ENCODE measurements at regions not wholly inside any gene's neighbourhood (a gene's known extent, or its start where the extent isn't known, plus 50 kb on each side); places are given as distances from the start of the nearest gene placed in this dataset.

DNA sequence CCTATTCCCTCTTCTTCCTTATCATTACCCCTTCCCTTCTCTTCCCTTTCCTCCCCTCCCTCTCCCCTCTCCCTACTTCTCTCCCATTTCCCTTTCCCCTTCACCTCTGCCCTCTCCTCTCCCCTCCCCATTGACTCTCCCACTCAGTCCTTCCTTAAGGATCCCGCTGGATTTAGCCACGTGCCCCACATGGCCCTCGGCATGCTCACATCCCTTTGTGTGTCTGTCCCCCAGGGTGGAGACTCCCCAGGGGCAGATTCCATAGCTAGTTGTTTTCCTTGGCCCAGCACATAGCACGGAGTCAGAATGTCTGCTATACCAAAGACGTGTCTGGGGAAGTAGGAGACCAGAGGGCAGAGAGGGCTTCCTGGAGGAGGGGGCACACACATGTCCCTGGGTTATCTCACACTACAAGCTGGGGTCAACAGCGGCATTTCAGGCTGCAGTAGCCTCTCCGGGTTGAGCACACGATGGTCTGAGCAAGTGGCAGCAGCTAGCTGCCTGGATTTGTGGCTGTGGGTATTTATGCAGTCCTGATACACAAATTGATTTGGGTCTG lies 487.0 kb downstream of the TBC1D22A start:
- DNase-seq (ENCODE audit: low read depth): no peak

DNA sequence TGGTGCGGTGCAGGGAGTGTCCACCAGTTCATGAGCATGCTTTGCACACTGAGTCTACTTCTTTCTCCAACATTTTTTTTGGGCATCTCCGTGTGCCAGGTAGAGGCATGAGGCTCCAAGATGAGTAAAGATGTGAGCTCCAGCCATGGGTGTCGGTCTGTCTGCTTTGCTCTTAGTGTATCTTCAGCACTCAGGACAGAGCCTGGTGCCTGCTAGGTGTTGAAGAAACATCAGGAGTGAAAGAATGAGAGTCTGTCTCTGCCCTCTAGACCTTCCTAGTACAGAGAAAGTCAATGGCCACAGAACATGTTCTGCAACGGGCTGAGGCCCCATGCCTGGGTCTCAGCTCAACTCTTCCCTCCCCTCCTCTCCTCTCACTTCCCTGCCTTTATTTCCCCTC lies 486.5 kb downstream of the TBC1D22A start:
- no peak for DNase-seq (ENCODE audit: low read depth)

DNA sequence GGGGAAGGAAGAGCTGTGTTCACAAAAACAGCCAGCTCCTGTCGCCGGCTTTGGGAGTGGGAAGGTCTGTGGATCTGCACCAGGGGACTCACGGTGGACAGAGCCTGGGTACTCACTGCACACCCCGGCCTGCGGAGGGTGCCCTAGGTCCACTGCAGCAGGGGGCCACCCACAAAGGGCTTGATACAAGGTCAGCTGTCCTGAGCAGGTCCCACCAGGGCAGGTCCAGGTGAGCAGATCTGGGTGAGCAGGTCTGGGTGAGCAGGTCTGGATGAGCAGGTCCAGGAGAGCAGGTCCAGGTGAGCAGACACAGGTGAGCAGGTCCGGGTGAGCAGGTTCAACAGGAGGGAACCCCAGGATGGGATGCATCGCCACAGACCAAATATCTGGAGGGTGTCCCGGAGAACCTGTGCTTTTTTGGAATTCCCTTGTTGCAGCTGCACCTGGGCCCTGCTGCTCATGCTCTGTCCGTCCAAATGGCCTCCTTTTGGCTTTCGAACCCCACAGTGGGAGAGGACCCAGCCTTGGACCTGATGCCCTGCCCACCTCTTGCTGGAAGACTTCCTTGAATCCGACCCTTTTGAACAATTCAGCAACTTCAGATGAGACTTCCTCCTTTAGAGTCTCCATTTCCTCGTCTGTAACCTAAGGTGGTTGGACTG lies 485.3 kb downstream of the TBC1D22A start:
- DNase-seq (ENCODE audit: low read depth): no peak

DNA sequence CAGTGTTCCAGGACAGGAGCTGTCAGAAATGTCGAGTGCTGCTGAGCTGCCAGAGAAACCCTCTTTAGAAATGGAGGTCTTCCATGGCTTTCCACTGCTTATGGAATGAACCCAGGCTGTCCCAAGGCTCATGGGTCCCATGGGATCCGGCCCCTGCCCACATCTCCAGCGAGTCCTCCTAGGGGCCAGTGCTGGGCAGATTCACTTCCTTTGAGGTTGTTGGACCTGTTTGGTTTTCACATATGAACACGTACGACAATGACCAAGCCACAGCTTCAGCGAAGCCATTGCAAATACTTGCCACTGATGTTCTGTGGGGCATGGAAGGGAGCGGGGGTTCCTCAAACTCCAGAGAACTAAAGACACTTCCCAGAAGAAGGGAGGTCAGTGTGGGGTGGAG lies 483.3 kb downstream of the TBC1D22A start:
- DNase-seq (ENCODE audit: low read depth): no peak

DNA sequence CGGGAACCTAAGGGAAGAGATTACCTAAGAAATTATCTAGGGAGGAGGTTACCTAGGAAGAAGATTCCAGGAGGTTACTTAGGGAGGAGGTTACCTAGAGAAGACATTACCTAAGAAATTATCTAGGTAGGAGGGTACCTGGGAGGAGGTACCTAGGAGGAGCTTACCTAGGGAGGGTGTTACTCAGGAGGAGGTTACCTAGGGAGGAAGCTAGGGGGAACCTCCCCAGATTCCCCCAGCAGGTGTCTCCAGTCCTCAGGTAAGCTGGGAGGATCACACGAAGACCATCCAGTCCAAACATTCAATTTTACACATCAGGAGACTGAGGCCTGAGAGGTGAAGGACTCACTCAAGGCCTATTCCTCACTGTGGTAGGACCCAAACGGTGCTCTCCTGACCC lies 482.8 kb downstream of the TBC1D22A start:
- DNase-seq (ENCODE audit: low read depth): no peak

DNA sequence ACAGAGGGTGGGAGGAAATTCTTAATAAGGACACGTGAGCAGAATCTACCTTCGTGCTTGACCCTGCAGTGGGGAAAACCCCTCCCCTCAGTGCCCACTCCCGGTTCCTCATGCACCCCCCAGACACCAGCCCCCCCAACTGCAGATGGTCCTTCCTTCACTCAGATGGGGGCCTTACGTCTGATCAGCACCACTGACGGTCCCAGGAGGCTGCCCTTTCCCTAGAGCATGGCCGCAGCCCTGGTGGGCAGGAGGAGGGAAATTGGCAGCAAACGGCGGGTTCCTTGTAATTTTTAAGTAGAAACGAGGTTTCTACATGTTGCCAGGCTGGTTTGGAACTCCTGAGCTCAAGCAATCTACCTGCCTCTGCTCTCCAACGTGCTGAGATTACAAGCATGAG lies 477.7 kb downstream of the TBC1D22A start:
- DNase-seq (ENCODE audit: low read depth): no peak

DNA sequence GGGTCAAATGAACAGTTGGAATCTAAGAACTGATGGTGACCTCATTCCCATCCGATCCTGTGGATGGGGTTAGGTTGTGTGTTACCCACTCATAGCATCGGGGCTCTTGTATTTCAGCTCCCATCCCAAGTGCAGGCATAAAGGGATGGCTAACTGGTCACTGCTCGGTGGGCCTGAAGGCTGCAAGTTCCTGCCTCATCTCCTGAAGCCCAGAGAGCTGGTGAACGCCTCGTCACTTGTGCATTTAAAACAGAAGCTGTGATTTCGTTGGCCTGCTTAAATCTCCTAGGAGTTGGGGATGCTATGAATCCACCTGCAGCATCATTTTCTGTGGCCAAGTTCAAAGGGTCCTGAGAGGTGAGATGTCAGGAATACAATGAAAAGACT lies 477.0 kb downstream of the TBC1D22A start:
- no peak for DNase-seq (ENCODE audit: low read depth)

DNA sequence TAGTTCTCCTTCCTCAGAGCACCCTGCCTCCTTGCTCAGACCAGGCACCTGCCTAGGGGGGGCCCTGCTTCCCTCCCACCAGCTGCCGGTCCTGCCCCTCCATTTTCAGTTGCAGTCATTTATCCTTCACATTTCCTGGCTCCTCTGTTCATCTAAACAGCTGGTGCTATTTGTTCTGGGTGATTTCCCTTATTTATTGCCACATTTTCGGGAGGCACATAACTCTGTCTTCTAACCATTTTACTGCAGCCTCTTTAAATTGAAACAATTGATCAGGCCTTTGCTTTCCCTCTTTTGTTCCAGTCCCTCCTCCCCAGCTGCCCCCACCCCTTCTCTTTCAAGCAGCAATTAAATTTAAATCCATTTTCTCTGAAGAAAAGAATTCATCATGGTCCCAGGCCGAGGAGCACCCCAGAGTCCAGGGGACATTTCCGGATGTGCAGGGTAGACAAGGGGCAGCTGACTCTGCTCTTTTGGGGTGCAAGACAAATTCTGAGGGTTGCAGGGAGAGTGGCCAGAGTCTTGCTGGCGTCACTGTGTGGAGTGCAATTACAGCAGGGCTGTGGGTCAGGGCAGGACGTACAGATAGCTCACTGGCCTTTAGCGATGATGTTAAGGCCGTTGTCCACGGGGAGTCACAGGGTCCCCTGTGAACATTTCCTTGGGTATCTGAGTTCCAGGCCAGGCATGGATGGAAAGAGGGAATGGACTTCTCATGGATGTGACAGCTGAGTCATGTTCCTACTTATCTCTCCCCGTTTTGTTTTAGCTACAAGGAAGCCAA lies 476.4 kb downstream of the TBC1D22A start:
- DNase-seq (ENCODE audit: low read depth): no peak

DNA sequence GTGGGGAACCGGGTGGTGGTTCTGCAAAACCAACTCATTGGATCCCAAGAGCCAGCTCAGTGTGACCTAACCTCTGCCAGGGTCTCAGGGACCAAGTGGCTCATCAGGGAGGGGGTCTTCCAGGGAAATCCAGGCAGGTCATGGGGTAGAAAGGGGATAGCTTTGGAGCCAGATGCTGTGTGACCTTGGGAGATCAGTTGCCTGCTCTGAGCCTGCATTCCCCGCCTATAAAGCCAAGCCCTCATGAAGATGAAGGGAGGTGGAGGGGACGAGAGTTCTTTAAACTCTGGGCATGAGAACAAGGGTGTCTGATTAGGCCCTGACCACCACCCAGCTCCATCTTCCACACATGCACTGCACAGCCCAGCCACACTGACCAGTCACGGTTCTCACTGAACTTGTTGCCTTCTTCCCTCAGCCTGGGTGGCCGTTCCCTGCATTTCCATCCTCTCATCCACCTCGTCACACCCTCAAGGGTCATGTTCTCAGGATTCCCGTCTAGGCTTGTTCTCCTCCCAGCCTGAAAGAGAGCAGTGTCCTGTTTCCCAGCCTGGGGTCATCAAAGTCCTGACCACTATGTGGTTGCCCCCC lies 475.5 kb downstream of the TBC1D22A start:
- no peak for DNase-seq (ENCODE audit: low read depth)

DNA sequence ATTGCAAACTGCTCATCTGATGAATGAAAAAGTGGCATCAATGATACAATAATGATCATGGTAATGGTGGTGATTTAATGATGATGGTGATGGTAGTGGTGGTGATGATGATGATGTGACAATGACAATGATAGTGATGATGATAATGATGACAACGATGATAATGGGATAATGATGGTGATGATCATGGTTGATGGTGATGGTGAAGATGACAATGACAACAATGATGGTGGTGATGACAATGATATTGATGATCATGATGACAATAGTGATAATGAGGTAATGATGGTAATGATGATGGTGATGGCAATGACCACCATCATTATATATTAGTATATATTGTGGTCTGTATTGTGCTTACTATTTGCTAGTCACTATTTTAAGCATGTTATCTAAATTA lies 474.3 kb downstream of the TBC1D22A start:
- DNase-seq (ENCODE audit: low read depth): no peak

DNA sequence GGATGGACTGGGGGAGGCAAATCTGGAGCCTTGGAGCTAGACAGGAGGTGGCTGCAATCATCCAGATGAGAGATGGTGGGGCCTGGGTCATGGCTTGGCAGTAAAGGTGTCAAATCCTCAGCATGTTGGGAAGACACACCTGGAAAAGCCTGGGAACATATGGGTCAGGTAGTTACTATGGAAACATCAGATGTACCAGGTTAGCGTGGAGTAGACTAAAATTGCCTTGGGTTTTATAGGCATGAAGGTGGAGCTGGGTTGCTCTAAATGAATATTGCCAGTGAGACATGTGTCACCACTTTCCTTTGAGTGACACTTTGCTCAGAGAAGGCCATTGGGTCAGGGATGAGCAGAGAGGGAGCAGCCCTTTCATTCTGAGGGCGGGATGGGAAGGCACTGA lies 473.7 kb downstream of the TBC1D22A start:
- no peak for DNase-seq (ENCODE audit: low read depth)

DNA sequence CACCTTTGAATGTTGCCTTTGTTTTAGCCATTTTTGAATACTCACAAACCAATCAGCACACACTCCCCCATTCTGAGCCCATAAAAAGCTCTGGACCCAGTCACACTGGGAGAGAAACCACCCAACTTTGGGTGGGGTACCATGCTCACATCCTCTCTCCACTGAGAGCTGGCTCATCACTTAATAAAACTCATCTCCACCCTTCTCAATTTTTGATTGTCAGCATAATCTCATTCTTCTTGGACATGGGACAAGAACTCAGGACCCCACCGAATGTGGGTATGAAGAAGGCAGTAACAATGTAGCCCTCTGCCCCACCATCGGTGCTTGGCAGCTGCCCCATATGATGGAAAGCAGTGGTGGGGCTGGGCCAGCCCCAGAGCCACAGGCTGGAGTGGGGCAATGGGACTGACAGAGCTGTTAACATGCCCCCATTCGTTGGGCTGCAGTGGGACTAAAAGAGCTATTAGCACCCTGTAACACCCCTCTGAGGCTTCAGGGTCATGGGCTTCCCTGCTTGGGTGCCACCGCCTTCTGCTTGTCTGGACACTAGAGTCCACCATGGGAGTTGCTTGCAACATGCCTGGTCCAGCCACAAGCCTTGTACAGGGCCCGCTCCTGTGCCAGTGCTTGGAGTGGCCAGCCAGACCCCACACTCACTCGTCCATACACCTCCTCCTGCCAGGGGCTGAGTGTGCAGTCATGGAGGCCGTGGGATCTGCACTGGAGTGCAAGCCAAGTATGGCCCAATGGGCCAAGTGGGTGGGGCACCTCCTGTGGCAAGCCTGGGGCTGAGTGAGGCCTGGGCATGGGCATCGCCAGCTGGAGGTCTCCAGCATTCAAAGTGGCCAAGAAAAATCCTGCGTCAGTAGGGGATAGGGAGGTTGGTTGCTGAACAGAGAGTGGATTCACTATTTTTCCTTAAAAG lies 471.1 kb downstream of the TBC1D22A start:
- DNase-seq (ENCODE audit: low read depth): no peak

DNA sequence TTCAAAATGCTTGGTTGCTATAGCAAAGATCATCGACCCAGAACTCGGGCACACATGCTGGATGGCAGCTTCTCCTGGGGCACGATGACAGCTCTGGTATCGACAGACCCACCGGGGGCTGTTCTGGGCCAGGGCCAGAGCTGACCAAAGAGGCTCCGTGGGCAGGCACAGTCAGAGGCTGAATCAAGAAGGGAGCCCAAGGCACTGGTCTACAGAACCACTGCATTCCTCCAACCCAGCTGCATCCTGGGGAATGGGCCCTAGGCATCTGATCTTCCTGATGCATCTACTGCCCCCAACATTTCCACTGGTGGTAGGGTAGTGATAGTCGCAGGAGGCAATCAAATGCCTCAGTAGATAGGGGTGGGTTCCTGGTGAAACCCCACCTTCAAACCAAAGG lies 470.3 kb downstream of the TBC1D22A start:
- DNase-seq (ENCODE audit: low read depth): no peak

DNA sequence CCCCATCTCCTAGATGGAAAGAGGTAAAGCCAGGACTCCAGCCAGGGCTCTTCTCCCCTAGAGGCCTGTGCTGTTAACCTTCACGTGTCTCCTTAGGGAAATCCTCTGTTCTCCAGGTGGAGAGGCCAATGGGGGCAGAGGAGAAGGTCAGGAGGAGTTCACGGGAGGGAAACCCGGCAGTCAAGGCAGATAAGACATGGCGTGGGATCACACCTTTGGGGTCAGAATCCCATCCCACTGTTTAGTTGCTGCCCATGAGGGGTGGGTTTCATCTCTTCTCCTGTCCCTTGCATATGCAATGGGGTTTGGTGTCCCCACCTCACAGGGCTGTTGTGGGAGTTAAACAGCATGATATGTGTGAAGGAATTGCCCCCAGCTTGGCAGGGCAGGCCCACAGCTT lies 469.7 kb downstream of the TBC1D22A start:
- DNase-seq (ENCODE audit: low read depth): no peak

DNA sequence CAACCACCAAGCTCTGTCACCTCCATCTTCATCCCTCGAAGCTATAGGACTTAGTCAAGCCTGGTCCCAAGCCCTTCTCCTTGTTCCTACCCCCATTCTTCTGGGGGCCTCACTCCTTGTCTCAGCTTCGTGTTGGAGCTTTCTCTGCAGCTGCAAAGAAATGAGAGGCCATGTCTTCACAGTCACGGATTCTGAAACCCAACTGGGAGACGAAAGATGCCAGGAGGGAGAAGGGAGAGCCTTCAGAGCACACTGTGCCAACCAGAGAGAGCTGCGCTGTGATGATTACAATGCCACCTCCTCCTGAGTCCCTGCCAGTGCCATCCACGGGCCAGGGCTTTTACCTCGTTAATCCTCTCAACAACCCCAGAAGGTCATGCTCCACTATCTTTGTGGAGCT lies 469.3 kb downstream of the TBC1D22A start:
- no peak for DNase-seq (ENCODE audit: low read depth)

DNA sequence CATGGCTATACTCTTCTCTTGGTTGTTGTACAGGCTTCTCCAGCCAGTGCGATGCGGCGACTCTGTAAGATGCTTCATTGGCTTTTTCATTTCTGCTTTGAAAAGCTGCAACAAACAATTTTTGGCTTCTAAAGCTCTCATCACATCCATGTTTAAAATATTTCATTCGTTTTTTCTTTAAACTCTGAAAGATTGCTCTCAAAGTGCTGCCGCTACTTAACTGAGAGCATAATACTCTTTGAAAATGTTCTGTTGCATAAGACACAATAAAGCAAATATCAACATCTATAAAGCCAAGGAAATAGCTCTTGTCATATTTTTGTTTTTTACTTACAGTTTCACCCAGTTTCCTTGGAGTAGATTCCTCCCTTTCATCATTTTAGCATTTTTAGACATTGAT lies 468.3 kb downstream of the TBC1D22A start:
- no peak for DNase-seq (ENCODE audit: low read depth)

DNA sequence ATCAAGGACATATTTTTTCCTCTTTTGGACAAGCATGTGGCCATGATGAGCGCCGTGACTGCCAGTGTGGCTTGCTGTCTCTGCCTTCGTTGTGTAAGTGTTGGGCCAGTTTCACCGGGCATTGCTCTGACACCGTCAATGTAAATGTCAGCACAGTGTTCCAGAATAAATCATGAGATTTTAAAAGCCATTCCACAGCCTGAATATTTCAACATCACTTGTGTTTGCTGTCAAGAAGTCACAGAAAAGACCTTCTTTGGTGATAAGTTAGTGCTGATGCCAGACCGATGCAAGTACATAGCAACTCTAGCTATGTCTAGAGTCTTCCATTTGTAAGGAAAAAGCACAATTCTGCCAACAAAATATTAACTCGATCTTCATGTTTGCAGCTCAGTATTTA lies 467.8 kb downstream of the TBC1D22A start:
- no peak for DNase-seq (ENCODE audit: low read depth)

DNA sequence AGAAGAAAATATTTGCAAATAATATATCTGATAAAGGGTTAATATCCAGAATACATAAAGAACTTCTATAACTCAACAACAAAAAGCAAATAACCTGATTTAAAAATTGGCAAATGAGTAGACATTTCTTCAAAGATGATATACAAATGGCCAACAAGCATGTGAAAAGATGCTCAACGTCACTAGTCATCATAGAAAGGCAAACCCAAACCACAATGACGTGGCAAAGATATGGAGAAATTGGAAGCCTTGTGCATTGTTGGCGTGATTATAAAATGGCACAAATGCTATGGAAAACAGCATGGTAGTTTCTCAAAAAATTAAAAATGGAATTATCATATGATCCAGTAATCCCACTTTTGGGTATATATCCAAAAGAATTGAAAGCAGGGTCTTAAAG lies 466.3 kb downstream of the TBC1D22A start:
- no peak for DNase-seq (ENCODE audit: low read depth)

DNA sequence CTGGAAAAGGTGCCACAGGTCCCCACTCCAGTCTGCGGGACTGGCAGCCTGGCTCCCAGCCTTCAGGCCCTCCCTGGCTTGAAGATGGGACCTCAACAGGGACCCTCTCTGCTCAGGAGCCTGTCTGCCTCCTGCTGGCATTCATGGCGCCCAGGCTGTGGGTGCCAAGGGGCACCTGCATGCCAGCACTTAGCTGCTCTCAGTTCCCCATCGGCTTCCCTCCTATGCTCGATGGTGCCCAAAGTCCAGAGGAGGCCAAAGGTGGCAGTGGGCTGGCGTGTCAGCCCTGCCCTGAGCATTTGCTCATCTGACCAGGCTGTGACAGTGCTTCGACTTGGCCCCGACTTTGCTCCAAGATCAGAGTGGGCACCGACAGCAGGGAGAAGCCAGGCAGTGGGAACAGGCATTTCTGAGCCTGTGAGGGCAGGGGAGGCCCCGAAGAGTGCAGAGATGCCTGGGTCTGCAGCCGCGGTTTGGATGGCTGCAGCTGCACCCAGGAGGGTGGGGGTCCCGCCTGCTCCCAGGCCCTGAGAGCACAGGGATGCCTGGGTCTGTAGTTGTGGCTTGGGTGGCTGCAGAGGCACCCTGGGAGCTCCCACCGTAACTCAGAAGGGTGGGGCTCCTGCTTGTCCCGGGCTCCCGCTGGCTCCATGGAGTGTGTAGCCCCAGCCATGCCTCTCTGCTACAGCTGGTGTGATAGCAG lies 463.6 kb downstream of the TBC1D22A start:
- DNase-seq (ENCODE audit: low read depth): no peak

DNA sequence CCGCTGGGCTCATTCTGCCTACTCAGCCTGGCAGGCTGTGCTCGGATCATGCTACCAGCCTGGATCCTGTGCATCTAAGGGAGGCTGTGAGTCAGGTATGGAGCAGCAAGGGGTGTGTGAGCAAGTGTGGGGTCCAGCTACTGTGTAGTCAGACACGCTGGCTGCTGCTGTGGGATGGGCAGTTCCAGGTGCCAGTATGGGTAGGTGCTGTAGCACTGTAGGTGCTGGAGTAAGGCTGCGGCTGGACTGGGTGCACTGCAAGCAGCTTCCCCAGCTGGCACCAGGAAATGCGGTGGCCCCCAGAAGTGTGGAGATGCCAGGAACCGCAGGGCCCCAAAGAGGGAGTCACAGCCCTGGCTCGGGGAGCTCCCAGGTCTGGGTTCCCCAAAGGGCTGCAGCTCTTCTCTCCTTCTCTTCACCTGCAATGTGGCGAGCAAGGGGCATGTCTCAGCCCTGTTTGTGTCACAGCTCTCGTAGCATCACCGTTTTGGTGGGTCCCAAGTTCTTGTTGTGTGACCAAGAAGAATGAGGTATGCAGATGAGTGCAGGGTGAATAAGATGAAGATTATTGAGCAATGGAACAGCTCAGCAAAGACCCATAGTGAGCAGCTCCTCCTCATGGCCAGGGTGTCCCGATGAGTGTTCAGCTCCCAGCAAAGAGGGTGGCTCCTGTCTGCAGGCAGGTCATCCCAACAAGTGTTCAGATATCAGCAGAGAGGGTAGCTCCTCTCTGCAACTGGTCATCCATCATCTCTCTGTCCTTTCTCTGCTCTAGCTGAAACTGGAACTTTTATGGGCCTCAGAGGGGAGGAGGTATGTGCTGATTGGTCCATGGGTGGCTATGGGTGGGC lies 462.9 kb downstream of the TBC1D22A start:
- no peak for DNase-seq (ENCODE audit: low read depth)

Data from stimulated activated CD8-positive, alpha-beta memory T cell treated with anti-CD3 and anti-CD28 coated beads, Interleukin-12 subunit alpha, Interleukin-12 subunit beta, amount 100 ng/mL, for 4 hours (primary cell).